ENCODE measurements at regions not wholly inside any gene's neighbourhood (a gene's known extent, or its start where the extent isn't known, plus 50 kb on each side); places are given as distances from the start of the nearest gene placed in this dataset.
"Not testable (repeated sequence)": the region's sequence is repeated elsewhere in the genome, so short reads cannot be mapped to it uniquely, and the experiment has no call there.

DNA sequence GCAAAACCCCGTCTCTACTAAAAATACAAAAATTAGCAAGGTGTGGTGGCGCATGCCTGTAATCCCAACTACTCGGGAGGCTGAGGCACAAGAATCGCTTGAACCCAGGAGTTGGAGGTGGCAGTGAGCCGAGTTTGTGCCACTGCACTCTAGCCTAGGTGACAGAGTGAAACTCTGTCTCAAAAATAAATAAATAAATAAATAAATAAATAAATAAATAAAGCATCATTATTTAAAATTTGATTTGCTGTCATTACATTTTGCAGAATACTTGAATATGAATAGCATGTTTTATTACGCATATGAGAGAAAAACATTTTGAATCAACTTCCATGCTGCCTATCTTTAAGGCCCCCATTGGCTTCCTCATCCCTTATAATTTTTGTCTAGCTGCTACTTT lies 53.4 kb upstream of the MED14 start:
- not testable (repeated sequence) for H2BK120ac ChIP-seq (ENCODE audit: low read depth, low read length); H3K36me3 ChIP-seq (ENCODE audit: control insufficient read depth in 1 of 2, insufficient read depth in 2 of 2, low read depth in 1 of 2, low read length in 2 of 2); H3K18ac ChIP-seq (ENCODE audit: low read depth in 1 of 2, low read length in 2 of 2); H2AFZ ChIP-seq (ENCODE audit: low read depth, low read length); H2BK15ac ChIP-seq (ENCODE audit: low read depth, poor library complexity, severe bottlenecking); H3K4ac ChIP-seq (ENCODE audit: low read depth in 1 of 2, low read length in 2 of 2); H3K79me1 ChIP-seq (replicated peaks; ENCODE audit: low read length, poor library complexity, severe bottlenecking); H3K4me1 ChIP-seq (ENCODE audit: control insufficient read depth, insufficient read depth, low read depth, low read length); H3K14ac ChIP-seq (ENCODE audit: low read length in 2 of 2); H3K9ac ChIP-seq (ENCODE audit: low read length); H4K8ac ChIP-seq (ENCODE audit: low read length); DNase-seq; H3K4me2 ChIP-seq (ENCODE audit: low read length, poor library complexity, severe bottlenecking); H2BK5ac ChIP-seq (ENCODE audit: low read depth, low read length, poor library complexity, severe bottlenecking); H4K91ac ChIP-seq (ENCODE audit: low read length); H3K23ac ChIP-seq (ENCODE audit: low read length in 2 of 2); H2AK5ac ChIP-seq (ENCODE audit: low read length, severe bottlenecking); H3K4me3 ChIP-seq (ENCODE audit: insufficient read depth in 1 of 2, low read depth in 1 of 2, low read length in 2 of 2); H2BK12ac ChIP-seq (ENCODE audit: low read length in 2 of 2); H3K9me3 ChIP-seq (ENCODE audit: control insufficient read depth, low read length); H3K27ac ChIP-seq (ENCODE audit: low read length, poor library complexity, severe bottlenecking)
- peaks cover 0 to 35% of the 10 kb centered on the region in 2 experiments for H3K27me3 ChIP-seq (ENCODE audit: control insufficient read depth in 1 of 2, insufficient read depth in 1 of 2, low read length in 2 of 2)
- 100% methylated on average over 3 of the region's 6 CpGs for WGBS

DNA sequence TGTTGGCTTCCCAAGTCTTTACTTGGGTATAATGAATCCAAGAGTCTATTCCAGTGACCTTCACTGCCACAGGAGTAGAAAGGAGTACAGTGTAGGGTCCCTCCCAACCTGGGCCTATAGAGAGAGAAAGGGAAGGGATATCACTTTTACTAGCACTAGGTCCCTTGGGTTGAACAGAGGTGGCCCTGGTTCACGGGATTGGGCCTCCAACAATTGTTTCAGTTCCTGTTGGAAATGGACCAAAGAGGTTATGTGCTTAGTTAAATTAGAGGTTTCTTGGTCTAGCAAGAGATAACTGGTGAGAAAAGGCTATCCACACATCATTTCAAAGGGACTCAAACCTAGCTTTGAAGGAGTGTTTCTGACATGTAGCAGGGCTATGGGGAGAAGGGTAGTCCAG lies 57.1 kb upstream of the MED14 start:
- Histone ChIP-seq H3K36me3 (ENCODE audit: control insufficient read depth in 1 of 2, insufficient read depth in 2 of 2, low read depth in 1 of 2, low read length in 2 of 2) (no peaks in the 10 kb centered on the region), H2AFZ (ENCODE audit: low read depth, low read length) (no peak overlapping the region), H3K4me2 (ENCODE audit: low read length, poor library complexity, severe bottlenecking) (no peak overlapping the region), H3K18ac (ENCODE audit: low read depth in 1 of 2, low read length in 2 of 2) (no peak overlapping the region), H3K4me3 (ENCODE audit: insufficient read depth in 1 of 2, low read depth in 1 of 2, low read length in 2 of 2) (no peak overlapping the region), H3K4ac (ENCODE audit: low read depth in 1 of 2, low read length in 2 of 2) (no peak overlapping the region), H2BK5ac (ENCODE audit: low read depth, low read length, poor library complexity, severe bottlenecking) (no peak overlapping the region), H4K91ac (ENCODE audit: low read length) (no peak overlapping the region), H3K9ac (ENCODE audit: low read length) (no peak overlapping the region), H3K23ac (ENCODE audit: low read length in 2 of 2) (no peak overlapping the region), H3K14ac (ENCODE audit: low read length in 2 of 2) (no peak overlapping the region), H3K27me3 (ENCODE audit: control insufficient read depth in 1 of 2, insufficient read depth in 1 of 2, low read length in 2 of 2) (peaks cover 0 to 27% of the 10 kb centered on the region in 2 experiments), H3K9me3 (ENCODE audit: control insufficient read depth, low read length) (peaks cover 8% of the 10 kb centered on the region), H2AK5ac (ENCODE audit: low read length, severe bottlenecking) (no peak overlapping the region), H2BK120ac (ENCODE audit: low read depth, low read length) (no peak overlapping the region), H4K8ac (ENCODE audit: low read length) (no peak overlapping the region), H3K27ac (ENCODE audit: low read length, poor library complexity, severe bottlenecking) (no peak overlapping the region), H3K4me1 (ENCODE audit: control insufficient read depth, insufficient read depth, low read depth, low read length) (peaks cover 2% of the 10 kb centered on the region), H3K79me1 (replicated peaks; ENCODE audit: low read length, poor library complexity, severe bottlenecking) (no peaks in the 10 kb centered on the region), H2BK12ac (ENCODE audit: low read length in 2 of 2) (no peak overlapping the region), H2BK15ac (ENCODE audit: low read depth, poor library complexity, severe bottlenecking) (no peak overlapping the region)
- WGBS, result 100% methylated on average over 1 of the region's 1 CpG
- DNase-seq, result no peak

DNA sequence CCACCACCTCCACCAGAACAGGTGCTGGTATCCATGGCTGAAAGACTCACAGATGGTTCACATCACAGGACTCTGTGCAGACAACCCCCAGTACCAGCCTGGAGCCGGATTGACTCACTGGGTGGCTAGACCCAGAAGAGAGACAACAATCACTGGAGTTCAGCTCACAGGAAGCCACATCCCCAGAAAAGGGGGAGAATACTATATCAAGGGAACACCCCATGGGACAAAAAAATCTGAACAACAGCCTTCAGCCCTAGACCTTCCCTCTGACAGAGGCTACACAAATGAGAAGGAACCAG lies 59.4 kb upstream of the MED14 start:
- H2BK15ac ChIP-seq (ENCODE audit: low read depth, poor library complexity, severe bottlenecking); H2BK12ac ChIP-seq (ENCODE audit: low read length in 2 of 2); H3K36me3 ChIP-seq (ENCODE audit: control insufficient read depth in 1 of 2, insufficient read depth in 2 of 2, low read depth in 1 of 2, low read length in 2 of 2); H3K23ac ChIP-seq (ENCODE audit: low read length in 2 of 2); H4K8ac ChIP-seq (ENCODE audit: low read length); H3K14ac ChIP-seq (ENCODE audit: low read length in 2 of 2); H3K4me1 ChIP-seq (ENCODE audit: control insufficient read depth, insufficient read depth, low read depth, low read length); H2AK5ac ChIP-seq (ENCODE audit: low read length, severe bottlenecking); H3K4ac ChIP-seq (ENCODE audit: low read depth in 1 of 2, low read length in 2 of 2); H2AFZ ChIP-seq (ENCODE audit: low read depth, low read length); H3K9me3 ChIP-seq (ENCODE audit: control insufficient read depth, low read length); H3K4me3 ChIP-seq (ENCODE audit: insufficient read depth in 1 of 2, low read depth in 1 of 2, low read length in 2 of 2); H4K91ac ChIP-seq (ENCODE audit: low read length); H3K79me1 ChIP-seq (replicated peaks; ENCODE audit: low read length, poor library complexity, severe bottlenecking): not testable (repeated sequence)
- WGBS, result 67% methylated on average over 1 of the region's 1 CpG
- peak overlapping the region; percentile 61 for H3K4me2 ChIP-seq (ENCODE audit: low read length, poor library complexity, severe bottlenecking)
- peak overlapping the region; percentile 8 for H2BK5ac ChIP-seq (ENCODE audit: low read depth, low read length, poor library complexity, severe bottlenecking)
- peak; percentile 34 for DNase-seq
- H3K27me3 ChIP-seq (ENCODE audit: control insufficient read depth in 1 of 2, insufficient read depth in 1 of 2, low read length in 2 of 2), result peaks cover 0 to 35% of the 10 kb centered on the region in 2 experiments
- peak overlapping the region in 1 of 2 experiments; percentile 57 for H3K18ac ChIP-seq (ENCODE audit: low read depth in 1 of 2, low read length in 2 of 2)
- peak overlapping the region; percentile 71 for H3K9ac ChIP-seq (ENCODE audit: low read length)
- H3K27ac ChIP-seq (ENCODE audit: low read length, poor library complexity, severe bottlenecking), result peak overlapping the region; percentile 93
- H2BK120ac ChIP-seq (ENCODE audit: low read depth, low read length), result peak overlapping the region; percentile 19

DNA sequence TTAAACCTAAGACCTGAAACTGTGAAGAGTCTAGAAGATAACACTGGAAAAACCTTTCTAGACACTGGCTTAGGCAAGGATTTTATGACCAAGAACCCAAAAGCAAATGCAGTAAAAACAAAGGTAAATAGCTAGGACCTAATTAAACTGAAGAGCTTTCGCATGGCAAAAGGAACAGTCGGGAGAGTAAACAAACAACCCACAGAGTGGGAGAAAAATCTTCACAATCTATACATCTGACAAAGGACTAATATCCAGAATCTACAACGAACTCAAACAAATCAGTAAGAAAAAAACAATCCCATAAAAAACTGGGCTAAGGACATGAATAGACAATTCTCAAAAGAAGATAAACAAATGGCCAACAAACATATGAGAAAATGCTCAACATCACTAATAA lies 64.4 kb upstream of the MED14 start:
- not testable (repeated sequence) for H3K27ac ChIP-seq (ENCODE audit: low read length, poor library complexity, severe bottlenecking); H3K23ac ChIP-seq (ENCODE audit: low read length in 2 of 2); H2AFZ ChIP-seq (ENCODE audit: low read depth, low read length); H4K8ac ChIP-seq (ENCODE audit: low read length); H3K9ac ChIP-seq (ENCODE audit: low read length); H4K91ac ChIP-seq (ENCODE audit: low read length); H3K79me1 ChIP-seq (replicated peaks; ENCODE audit: low read length, poor library complexity, severe bottlenecking); H2AK5ac ChIP-seq (ENCODE audit: low read length, severe bottlenecking); H2BK5ac ChIP-seq (ENCODE audit: low read depth, low read length, poor library complexity, severe bottlenecking); H2BK15ac ChIP-seq (ENCODE audit: low read depth, poor library complexity, severe bottlenecking); H3K4me3 ChIP-seq (ENCODE audit: insufficient read depth in 1 of 2, low read depth in 1 of 2, low read length in 2 of 2); H2BK120ac ChIP-seq (ENCODE audit: low read depth, low read length); H3K4me2 ChIP-seq (ENCODE audit: low read length, poor library complexity, severe bottlenecking); H3K9me3 ChIP-seq (ENCODE audit: control insufficient read depth, low read length); DNase-seq; H3K4me1 ChIP-seq (ENCODE audit: control insufficient read depth, insufficient read depth, low read depth, low read length); H3K18ac ChIP-seq (ENCODE audit: low read depth in 1 of 2, low read length in 2 of 2); H3K4ac ChIP-seq (ENCODE audit: low read depth in 1 of 2, low read length in 2 of 2); H3K14ac ChIP-seq (ENCODE audit: low read length in 2 of 2); H2BK12ac ChIP-seq (ENCODE audit: low read length in 2 of 2); H3K36me3 ChIP-seq (ENCODE audit: control insufficient read depth in 1 of 2, insufficient read depth in 2 of 2, low read depth in 1 of 2, low read length in 2 of 2)
- WGBS, result 84% methylated on average over 3 of the region's 3 CpGs
- H3K27me3 ChIP-seq (ENCODE audit: control insufficient read depth in 1 of 2, insufficient read depth in 1 of 2, low read length in 2 of 2), result peaks cover 0 to 36% of the 10 kb centered on the region in 2 experiments

Data from mesenchymal stem cell (in vitro differentiated cells and primary cell).